ENCODE measurements at regions not wholly inside any gene's neighbourhood (a gene's known extent, or its start where the extent isn't known, plus 50 kb on each side); places are given as distances from the start of the nearest gene placed in this dataset.

GRCh38 chr6:19269341-19269898 lies 567.8 kb upstream of the ID4 start:
- no peak for DNase-seq

- DNase-seq = no peak
These were observed 566.6 kb upstream of the ID4 start for GRCh38 chr6:19270616-19271015.

- DNase-seq = no peak
These were observed 557.9 kb upstream of the ID4 start for GRCh38 chr6:19279273-19279684.

GRCh38 chr6:19287928-19288327 lies 549.2 kb upstream of the ID4 start:
- no peak for DNase-seq

GRCh38 chr6:19289457-19289856 lies 547.7 kb upstream of the ID4 start:
- DNase-seq = no peak

GRCh38 chr6:19297880-19298279 lies 539.3 kb upstream of the ID4 start:
- no peak for DNase-seq

- DNase-seq = no peak
These were observed 538.7 kb upstream of the ID4 start for GRCh38 chr6:19298421-19298820.

GRCh38 chr6:19299129-19299528 lies 538.0 kb upstream of the ID4 start:
- DNase-seq = no peak

GRCh38 chr6:19301980-19302379 lies 535.2 kb upstream of the ID4 start:
- no peak for DNase-seq

- no peak for DNase-seq
These were observed 533.8 kb upstream of the ID4 start for GRCh38 chr6:19303383-19303782.

- DNase-seq = no peak
These were observed 527.5 kb upstream of the ID4 start for GRCh38 chr6:19309661-19310060.

GRCh38 chr6:19311786-19312185 lies 525.4 kb upstream of the ID4 start:
- no peak for DNase-seq

- no peak for DNase-seq
These were observed 524.8 kb upstream of the ID4 start for GRCh38 chr6:19312241-19312978.

- DNase-seq = no peak
These were observed 519.7 kb upstream of the ID4 start for GRCh38 chr6:19317431-19317986.

GRCh38 chr6:19319005-19319404 lies 518.2 kb upstream of the ID4 start:
- no peak for DNase-seq

GRCh38 chr6:19320111-19320581 lies 517.0 kb upstream of the ID4 start:
- DNase-seq = no peak

- no peak for DNase-seq
These were observed 514.3 kb upstream of the ID4 start for GRCh38 chr6:19322691-19323485.

GRCh38 chr6:19324376-19324775 lies 512.8 kb upstream of the ID4 start:
- no peak for DNase-seq

GRCh38 chr6:19325335-19325789 lies 511.8 kb upstream of the ID4 start:
- DNase-seq = no peak

GRCh38 chr6:19327241-19327640 lies 509.9 kb upstream of the ID4 start:
- DNase-seq = no peak

- no peak for DNase-seq
These were observed 509.5 kb upstream of the ID4 start for GRCh38 chr6:19327661-19328060.

- no peak for DNase-seq
These were observed 508.1 kb upstream of the ID4 start for GRCh38 chr6:19329078-19329477.

GRCh38 chr6:19331089-19331488 lies 506.1 kb upstream of the ID4 start:
- no peak for DNase-seq
